Glomerular visceral epithelial cell (primary cell): ENCODE measurements at regions not wholly inside any gene's neighbourhood (a gene's known extent, or its start where the extent isn't known, plus 50 kb on each side); places are given as distances from the start of the nearest gene placed in this dataset.

Source experiments
- DNase-seq: peaks from one replicate; pipeline ENCODE4 v3.0.0-alpha.2; 2016; ENCODE audit errors: extremely low spot score

DNA sequence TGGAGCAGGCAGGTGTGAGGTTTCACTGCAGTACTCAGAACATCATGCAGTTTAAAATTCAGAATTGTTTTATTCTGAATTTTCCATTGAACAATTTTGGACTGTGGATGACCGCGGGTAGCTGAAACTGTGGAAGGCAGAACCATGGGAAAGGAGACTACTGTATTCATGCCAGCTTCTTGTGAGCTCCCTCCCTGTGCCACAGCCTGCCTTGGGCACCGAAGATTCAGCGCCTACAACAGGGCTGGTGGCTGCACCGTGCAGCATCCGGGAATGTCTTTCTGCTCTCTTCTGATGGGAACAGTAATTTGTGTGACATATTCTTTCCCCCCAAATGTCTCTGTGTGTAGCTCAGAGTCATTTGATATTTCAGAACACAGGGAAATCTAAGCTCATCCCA is 118.5 kb upstream of the NKX1-1 start:
- DNase-seq = no peak

DNA sequence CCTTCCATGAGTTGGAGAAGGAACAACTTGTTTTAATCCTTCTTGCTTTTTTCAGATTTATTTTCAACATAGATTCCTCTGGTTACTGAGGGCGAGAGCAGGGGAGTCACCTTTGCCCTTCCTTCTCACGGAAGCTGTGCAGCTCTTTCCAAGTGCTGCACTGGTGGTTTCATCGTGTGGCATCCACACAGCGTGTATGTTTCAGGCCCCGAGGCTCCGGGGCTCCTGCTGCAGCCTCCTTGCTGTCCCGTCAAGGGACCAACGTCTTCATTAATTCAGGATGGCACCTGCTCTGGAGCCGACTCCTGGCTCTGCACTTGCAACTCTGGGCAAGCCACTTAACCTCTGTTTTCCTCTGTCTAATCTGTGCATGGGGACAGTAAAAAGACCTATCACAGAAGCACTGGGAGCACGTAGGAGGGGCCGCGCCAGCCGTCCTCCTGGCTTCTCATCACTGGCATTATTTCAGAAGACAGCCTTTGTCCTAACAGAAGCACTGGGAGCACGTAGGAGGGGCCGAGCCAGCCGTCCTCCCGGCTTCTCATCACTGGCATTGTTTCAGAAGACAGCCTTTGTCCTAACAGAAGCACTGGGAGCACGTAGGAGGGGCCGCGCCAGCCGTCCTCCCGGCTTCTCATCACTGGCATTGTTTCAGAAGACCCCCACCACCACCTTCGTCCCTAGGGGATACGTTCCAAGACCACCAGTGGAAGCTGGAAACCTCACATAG is 117.8 kb upstream of the NKX1-1 start:
- no peak for DNase-seq

DNA sequence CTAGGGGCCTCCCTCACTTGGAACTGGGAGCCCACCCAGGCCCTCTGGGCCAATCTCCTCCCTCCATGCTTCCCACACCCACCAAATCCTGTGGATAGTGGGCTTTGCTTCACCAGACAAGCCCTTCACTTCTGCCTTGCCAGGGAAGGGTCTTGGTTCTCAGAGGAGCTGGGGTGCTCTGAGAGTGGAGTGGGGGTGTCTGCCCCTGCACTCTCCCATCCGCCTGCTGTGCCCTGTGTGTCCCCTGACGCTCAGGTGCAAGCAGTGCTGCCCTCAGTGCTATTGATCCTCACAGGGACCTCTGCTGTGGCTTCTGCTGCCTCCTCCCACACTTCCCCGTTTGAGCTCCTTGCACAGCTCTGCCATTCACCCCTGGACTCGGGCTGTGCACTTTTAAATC is 117.3 kb upstream of the NKX1-1 start:
- DNase-seq = no peak

DNA sequence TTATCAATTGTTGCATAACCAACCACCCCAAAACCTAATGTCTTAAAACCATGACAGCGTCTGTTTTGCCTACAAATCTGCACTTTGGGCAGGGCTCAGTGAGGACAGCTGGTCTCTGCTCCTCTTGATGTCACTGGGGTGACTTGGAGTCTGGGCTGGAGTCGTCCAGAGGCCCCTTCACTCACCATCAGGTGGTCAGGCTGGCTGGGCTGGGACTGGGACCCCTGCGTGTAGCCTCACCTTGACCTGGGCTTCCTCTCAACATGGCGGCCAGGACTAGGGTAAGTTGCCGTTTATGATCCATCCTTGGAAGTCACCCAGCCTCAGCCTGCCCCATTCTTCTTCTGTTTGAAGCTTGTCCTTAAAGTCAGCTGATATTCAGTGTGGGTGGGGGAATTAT is 116.8 kb upstream of the NKX1-1 start:
- no peak for DNase-seq

DNA sequence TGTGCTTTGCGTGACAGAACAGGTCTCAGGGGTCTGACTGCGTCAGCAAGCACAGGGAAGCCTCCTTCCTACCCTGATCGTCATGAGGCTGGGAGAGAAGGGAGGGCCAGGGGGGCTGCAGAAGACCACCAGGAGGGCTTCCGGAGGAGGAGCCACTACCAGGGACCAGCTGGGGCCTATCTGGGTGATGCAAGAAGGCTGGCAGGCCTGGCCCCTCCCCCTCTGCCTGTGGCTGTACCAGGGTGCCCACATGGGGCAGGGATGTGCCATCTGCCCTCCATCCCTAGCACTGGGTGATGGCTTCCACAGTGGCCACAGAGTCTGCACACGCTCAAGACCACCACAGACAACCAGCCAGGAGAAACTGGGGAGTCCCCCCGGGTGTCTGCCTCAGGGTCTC is 116.4 kb upstream of the NKX1-1 start:
- no peak for DNase-seq

DNA sequence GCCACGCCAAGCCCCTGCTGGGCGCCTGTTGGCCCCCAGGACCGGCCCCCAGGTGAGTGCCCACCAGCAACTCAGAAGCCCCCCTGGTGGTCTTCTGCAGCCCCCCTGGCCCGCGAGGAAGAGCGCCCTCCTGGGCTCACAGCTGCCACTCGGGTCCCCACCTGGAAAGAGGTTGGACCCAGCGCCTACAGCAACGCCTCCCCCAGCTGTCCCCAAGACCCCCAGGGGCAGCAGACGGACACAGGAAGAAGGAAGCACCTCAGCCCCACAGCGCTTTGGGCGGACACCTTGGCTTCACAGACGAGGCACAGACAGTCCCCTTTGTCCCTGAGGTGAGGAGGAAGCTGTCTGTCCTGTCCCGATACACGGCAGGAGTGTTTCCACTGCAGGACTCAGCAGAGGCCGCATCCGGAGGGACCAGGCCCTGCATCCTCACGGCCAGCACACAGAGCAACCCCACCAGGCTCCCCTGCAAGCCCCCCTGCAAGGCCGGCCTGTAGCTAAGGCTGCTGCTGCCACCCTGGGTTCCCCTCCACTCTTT is 115.6 kb upstream of the NKX1-1 start:
- DNase-seq = no peak

DNA sequence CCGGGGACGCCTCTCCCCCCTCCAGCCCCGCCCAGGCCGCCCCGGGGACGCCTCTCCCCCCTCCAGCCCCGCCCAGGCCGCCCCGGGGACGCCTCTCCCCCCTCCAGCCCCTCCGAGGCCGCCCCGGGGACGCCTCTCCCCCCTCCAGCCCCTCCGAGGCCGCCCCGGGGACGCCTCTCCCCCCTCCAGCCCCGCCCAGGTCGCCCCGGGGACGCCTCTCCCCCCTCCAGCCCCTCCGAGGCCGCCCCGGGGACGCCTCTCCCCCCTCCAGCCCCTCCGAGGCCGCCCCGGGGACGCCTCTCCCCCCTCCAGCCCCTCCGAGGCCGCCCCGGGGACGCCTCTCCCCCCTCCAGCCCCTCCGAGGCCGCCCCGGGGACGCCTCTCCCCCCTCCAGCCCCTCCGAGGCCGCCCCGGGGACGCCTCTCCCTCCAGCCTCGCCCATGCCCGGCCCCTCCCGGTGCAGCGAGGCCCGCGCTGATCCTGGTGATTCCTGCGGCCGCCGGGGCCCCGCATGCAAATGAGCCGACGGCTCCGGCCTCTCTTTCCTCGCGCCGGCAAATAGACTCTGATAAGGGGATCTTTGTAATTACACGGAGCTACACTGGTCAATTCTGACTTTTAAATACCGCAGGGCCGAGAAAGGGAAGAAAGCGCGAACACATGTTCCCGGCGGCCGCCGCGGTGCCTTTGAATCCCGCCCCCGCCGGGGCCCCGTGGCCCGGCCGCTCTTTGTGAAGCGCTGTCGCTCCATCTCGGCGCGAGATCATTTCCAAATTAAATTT is 114.7 kb upstream of the NKX1-1 start:
- peak; percentile 4 for DNase-seq

DNA sequence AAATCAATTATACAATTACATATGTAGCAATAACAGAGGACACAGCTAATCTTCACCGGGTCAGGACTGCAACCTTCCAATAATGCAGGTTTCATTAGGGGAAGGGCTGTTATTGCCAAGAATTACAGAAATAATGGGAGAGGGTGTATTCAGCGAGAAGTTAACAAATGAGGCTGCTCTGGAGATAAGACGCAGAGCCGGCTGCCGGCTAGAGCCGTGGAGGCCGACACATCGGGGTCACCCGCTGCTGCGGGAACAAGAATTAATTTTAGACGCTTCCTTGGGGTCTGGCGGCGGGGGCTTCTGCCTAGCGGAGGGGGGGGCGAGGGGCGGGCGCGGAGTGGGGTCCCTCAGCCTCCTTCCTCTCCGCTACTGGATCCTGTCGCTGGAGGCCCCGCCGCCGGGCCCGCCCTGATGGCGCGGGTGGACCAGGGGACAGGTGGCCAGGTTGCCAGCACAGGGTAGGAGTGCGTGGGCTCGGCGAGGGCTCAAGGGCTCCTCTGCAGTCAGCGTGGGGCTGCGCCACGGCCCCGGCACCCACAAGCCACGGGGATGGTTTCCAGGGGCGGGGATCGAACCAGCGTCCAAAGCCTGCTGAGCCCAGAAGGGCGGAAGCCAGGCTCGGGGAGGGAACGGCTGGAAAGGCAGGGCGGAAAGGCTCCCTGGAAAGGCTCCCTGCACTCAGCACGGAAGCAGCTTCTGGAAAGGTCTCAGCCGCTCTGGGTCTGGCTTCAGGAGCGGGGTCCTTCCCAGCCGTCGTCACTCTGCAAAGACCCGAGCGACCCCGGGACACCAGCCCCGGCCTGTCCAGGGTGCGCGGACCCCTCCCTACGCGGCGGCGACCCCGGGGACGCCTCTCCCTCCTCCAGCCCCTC is 113.8 kb upstream of the NKX1-1 start:
- DNase-seq = no peak

DNA sequence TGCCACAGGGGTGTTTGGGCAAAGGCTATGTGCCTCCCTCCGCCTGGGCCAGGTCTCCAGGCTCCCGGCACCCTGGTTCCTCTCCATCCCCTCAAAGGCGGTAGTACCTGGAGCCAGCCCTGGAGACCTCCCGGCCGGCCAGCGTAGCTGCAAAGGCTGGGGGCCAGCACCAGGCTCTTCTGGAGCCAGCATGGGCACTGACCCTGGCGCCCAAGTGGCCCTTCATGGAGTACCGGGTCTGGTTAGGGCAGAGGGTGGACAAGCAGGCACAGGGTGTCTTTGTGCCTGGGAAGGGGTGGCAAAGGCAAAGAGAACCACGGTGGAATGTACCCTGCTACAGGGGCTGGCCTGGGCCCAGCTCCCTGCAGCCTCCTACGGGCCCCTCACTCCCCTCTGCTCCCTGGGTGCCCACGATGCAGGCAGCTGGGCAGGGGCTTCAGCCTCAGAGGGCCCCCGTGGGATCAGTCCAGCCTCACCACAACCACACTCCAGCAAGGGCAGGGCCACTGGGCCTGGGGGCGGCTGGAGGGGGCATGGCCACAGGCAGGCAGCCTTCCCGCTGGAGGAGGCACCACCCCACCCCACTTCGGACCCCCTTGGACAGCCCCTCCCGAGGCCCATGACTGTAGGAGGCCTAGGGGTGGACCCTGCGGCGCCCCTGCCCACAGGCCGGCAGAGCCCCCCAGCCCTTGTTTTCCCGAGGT is 112.9 kb upstream of the NKX1-1 start:
- DNase-seq = no peak

DNA sequence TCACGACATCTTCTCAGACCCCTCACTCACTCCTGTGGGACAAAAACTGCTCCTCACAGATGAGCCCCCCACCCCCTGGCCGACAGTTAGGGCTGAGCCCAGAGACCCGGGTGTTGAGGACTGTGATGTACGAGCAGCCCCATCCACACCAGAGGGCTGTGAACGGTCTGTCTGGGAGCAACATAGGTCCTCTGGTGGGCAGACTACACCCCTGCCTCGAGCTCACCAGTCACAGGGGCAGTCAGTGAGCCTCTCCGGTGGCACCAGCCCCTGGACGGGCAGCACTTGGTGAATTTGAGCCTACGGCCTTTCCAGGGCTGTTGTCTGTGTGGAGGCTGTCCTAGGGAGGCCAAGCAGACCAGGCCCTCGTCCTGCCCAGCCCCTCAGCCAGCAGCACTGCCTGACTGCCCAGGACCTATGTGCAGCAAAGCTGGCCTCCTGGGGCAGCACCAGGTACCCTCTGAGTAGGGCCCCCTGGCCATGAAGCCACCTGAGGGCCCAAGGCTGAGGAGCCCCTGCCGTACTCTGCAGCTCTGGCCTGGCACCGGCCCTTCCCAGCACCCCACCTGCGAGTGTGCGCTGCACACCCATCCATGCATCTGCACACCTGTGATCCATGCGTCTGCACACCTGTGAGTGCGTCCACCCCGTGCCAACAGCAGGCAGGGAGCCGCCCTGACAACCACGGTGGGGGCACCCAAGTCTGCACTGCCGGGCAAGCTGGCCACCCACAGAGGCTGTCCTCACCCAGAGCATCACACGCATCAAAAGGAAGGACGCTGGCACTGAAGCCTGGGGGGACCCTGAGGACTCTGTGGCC is 111.6 kb upstream of the NKX1-1 start:
- no peak for DNase-seq

DNA sequence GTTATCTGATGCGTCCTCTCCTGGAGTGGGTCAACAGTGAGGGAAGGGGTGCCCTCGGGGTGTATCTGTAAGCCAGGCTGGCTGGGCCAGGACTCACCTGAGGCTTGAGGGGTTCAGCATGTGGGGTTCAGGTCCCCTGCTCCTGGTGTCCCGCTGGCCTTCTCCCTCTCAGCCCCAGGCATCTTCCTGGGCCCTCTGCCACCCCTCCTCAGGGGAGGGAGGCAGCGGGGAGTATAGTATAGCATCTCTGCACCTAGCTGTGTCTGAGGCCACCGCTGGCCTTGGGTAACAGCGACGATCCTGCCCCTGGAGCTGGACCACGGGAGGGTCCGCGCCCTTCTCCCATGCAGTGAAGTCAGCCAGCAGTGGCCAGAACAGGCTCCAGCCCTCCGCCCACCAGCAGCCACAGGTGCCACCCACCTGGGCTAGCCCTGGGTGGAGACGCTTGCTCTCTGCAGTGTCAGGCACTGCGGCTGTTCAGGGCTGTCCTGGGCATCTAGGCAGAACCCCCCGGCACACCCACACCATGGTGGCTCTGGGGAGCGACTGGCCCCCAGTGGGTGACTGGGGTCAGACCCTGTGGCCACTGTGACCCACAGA is 110.7 kb upstream of the NKX1-1 start:
- no peak for DNase-seq

DNA sequence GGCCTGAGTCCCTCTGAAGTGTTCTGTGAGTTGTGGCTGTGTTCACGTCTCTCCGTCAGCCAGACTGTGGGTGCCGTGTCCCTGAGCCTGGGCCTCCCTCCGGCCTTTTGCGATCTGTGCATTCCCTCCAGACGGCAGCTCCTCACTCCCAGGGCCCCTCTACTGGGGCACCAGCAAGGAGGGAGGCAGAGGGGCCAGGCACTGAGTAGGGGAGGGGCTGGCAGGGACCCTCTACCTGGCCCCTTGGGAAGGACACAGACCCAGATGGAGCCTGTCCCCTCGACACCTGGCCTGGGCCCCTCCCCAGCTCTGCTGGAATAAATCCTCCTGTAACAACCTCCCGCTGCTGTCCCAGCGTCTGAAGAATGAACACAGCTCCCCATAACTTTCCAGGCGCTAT is 110.0 kb upstream of the NKX1-1 start:
- DNase-seq = no peak

DNA sequence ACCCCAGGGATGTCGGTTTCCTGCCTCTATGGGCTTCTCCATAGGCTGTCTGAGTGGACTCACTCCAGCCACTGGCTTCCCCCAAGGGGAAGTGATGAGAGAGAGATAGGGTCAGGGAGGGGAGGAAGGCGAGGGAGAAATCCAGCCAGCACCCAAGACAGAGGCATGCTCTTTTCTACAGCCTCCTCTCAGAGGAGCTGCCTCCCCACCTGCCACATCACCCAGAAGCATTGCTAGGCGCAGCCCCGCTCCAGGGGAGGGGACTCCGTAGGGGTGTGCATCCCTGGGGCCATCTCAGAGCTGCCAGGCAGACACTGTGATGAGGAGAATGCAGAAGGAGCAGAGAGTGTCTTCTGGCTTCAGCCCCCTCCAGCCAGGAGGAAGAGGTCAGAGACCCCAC is 109.5 kb upstream of the NKX1-1 start:
- DNase-seq = no peak

DNA sequence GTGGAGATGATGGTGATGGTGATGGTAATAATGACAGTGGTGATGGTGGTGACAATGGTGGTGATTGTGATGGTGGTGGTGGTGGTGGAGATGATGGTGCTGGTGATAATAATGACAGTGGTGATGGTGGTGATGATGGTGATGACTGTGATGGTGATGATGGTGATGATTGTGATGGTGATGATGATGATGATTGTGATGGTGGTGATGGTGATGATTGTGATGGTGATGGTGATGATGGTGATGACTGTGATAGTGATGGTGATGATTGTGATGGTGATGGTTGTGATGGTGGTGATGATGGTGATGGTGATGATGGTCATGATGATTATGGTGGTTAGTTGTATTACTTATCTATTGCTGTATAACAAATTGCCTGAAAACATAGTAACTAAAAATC is 108.9 kb upstream of the NKX1-1 start:
- DNase-seq = no peak

DNA sequence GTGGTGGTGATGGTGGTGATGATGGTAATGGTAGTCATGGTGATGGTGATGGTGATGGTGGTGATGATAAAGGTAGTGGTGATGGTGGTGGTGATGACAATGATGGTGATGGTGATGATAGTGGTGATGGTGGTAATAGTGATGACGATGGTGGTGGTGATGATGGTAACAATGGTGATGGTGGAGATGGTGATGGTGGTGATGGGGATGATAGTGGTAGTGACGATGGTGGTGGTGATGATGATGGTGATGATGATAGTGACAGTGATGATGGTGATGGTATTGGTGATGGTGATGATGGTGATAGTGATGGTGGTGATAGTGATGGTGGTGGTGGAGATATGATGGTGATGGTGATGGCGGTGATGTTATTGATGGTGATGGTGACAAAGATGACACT is 108.4 kb upstream of the NKX1-1 start:
- DNase-seq = no peak

DNA sequence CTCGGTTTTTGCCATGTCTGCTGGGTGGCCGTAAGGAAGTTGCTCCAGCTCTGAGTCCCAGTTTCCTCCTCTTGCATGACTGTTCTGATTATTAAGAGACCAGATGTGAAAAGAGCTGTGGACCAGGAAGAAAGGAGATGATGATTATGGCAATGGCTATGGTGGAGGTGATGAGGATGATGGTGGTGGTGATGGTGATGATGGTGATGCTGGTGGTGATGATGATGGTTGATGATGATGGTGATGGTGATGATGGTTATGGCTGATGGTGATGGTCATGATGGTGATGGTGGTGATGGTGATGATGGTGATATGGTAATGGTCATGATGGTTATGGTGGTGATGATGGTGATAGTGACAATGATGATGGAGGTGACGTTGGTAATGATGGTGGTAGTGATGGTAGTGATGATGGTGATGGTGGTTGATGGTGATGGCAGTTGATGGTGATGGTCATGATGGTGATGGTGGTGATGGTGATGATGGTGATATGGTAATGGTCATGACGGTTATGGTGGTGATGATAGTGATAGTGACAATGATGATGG is 107.8 kb upstream of the NKX1-1 start:
- DNase-seq = no peak

DNA sequence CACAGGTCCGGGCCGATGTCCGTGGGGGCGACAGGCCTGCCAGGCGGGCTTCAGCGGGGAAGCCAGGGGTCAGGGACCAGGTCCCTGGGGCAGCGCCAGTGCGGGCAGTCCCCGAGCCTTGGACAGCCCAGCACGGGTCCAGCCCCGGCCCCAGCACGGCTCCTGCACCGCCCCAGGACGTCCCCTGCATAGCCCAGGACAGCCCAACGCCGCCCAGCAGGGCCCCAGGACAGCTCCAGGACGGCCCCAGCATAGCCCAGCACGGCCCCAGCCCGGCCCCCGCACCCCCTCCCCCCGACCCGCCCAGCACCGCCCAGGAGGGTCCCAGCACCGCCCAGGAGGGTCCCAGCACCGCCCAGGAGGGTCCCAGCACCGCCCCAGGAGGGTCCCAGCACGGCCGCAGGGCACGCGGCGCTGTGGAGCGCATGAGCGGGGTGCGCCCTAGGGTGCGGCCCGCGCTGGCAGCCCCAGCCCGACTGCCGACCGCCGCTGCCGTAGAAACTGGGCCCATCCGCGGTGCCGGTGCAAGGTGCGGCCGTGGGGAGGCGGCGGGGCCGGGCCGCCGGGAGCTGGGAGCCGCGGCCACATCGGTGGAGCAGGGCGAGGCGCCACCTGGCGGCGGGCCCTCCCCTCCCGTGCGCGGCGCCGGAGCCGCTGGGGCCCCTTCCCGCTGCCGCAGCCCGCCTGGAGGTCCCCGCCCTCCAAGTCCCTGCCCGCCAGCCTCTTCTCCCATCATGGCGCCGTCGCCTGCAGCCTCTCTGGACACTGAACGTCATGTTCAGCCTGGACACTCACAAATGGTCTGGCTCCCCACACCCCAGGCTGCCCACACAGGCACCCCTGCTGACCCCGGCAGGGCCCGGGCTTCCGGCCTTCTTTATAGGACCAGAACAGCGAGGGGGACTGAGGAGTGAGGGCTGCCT is 106.8 kb upstream of the NKX1-1 start:
- DNase-seq = peak; percentile 26

DNA sequence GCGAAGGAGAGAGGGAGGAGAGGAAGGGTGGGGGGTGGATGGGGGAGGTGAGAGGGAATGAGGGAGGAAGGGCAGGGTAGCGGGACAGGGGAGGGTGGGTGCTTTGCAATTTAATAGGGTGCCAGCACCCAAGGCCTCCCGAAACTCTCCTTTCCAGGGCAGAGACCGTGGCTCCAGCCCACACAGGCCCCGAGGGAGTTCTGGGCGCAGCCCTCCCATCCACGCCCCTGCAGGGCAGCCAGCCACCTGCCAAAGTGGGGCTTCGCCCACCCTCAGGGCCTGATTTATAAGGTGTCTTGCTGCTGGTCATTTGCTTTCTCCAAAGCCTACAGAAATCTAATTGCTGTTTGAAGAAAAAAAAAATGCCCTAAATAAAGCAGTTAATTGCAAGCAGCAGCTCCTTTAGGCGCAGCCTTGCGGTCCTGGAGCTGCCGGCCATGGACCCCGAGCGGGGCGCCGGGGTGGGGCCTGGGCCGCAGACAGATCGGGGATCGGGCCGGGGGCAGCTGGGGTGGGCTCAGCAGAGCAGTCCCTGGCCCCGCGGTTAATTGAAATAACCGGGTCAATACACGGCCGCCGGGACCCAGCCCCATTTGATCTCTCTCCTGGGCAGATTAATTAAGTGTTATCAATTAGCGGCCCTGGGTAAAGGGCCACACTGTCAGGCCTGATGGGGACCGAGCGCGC is 106.0 kb upstream of the NKX1-1 start:
- DNase-seq = no peak
